GM12874 (cell line): ENCODE measurements at regions not wholly inside any gene's neighbourhood (a gene's known extent, or its start where the extent isn't known, plus 50 kb on each side); places are given as distances from the start of the nearest gene placed in this dataset.

Experiments
- CTCF ChIP-seq: IDR thresholded peaks from 2 replicates; pipeline ENCODE4 v1.5.1; 2011; ENCODE audit warnings: low read depth, mild to moderate bottlenecking, control low read depth, low read length, moderate library complexity; ENCODE audit not compliant: insufficient read depth

GRCh38 chr5:82351754-82352145, 73.6 kb upstream of the RPS23 start:
- peak; percentile 64 for TF ChIP-seq CTCF

DNA sequence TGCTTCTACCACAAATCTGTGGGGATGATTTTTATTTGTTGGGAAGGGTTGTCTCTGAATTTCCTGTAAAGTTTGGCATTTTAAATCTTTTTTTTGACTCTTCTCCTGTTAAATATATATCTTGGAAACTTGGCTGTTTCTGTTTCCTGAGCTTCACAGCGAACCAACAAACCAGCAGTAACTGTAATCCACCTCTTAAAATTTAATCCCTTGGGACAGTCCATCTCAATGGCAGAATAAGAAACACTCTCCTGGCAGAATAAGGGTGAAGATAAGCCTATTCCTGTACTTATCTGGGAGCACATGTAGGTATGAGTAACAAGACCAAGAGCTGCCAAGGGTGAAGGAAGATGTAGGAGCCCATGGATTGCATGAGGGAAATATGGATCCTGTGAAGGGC, 73.1 kb upstream of the RPS23 start:
- TF ChIP-seq CTCF, result no peak

DNA sequence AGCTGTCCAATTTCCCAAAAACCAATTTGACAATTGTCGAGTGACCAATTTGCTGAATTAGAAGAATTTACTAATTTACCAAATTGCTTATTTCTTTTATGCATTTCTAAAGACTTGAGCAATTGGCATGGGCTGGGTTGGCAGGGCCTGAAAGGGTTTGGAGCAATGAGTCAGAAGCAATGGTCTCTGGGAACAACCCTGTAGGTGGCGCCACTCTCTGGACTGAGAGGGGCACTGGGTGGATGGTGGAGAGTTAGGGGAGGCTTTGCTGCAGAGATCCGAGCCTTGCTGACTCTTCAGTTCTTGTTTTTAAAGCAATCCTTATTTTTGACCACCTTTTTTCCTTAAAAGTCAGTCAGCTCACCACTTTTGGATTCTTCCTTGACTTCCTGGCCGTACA, 71.5 kb upstream of the RPS23 start:
- TF ChIP-seq CTCF, result peak; percentile 55

DNA sequence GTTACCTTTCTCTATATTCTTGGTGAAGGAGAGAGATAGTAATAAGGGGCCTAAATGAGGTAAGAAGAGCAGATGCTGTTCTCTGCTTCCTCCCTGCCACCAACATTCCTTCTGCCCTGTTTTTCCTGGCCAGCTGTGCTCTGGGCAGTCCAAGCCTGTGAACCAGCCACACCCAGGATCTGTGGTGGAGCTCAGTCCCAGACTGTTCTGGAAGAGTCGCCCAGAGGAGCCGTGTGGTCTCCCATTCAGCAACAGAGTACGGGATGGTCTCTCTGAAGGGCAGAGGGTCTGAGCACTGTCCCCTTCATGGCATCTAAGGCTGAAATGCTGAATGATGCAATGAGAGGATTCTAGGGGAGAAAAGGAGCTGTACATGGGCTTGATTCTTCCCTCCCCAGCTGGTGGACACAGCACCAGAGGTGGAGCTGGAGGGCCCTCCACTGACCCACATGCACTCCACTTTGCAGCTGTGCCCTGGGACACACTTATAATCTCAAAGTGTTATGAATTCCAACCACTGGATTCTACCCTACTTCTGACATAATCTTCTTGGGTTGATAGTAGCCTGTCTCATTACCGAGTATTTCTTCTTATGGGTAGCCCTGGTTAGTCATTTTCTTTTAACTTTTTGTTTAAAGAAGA, 70.8 kb upstream of the RPS23 start:
- no peak for TF ChIP-seq CTCF

- no peak for TF ChIP-seq CTCF
Measured at GRCh38 chr5:82347201-82347865, 69.2 kb upstream of the RPS23 start.

DNA sequence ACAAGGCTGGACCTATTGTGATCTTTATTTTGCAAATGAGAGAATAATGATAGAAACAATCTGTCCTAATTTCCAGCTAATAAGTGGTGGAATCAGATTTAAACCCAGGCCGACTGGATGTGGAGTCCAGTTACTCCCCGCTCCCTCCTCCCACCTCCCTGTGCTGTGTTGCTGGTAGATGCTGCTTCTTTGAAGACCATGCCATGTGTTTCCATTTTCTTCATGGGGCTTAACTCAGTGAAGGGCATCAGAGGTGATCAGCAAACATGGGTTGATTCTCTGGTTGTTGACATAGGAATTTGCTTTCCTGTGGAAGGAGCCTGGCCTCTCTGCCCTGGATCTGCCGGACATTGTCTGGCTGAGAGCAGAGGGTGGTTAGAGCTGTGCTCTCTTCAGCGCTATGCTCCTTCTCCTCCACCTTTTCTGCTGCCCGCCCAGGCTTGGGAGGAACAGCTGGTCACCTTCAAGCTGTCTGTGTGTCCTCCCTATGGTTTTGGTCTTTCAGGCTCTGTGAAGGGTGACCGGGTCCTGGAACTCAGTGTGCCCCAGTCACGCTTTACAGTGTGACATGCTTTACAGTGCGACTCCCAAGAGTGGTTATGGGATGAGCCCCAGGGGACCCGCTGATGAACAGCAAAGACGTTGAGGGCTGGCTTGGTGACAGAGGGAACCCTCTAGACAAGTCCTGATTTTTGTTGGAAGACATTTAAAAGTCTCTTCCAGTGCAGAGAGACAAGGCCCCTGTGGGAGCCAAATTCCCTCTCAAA, 68.4 kb upstream of the RPS23 start:
- no peak for TF ChIP-seq CTCF

GRCh38 chr5:82345108-82345507, 67.0 kb upstream of the RPS23 start:
- TF ChIP-seq CTCF, result no peak
